Common myeloid progenitor, CD34-positive (primary cell): ENCODE measurements at regions not wholly inside any gene's neighbourhood (a gene's known extent, or its start where the extent isn't known, plus 50 kb on each side); places are given as distances from the start of the nearest gene placed in this dataset.

Experiments
- CTCF ChIA-PET: fragments of 350-600 bp; sonication (Branson Sonifier 250); formaldehyde crosslinking; loops from one replicate; lab custom pipeline; 2021; ENCODE audit warnings: antibody characterized with exemption; lab: Charles Lee
- POLR2A ChIA-PET: fragments of 350-600 bp; sonication (Branson Sonifier 250); formaldehyde crosslinking; loops from one replicate; lab custom pipeline; 2021; ENCODE audit warnings: antibody characterized with exemption; lab: Charles Lee
- DNase-seq, 3 donors: peaks; one replicate each; pipeline versions ENCODE4 v3.0.0 to v3.0.0-alpha.2; 2013
- H3K27ac ChIP-seq, 2 experiments: 1 replicate in 1 of 2; 2 replicates in 1 of 2; pipeline ENCODE4 v1.7.0; 2013; ENCODE audit warnings: inconsistent platforms in 2 of 2, low read length in 2 of 2, mild to moderate bottlenecking in 2 of 2, low read depth in 1 of 2, moderate library complexity in 1 of 2; ENCODE audit not compliant: severe bottlenecking in 2 of 2, insufficient read depth in 1 of 2, poor library complexity in 1 of 2
- H3K27me3 ChIP-seq, 5 experiments: replicated peaks in 2 of 5; 1 replicate in 3 of 5; 2 replicates in 2 of 5; pipeline versions ENCODE4 v1.6.1 to v1.7.0; 2013; ENCODE audit warnings: low read length in 4 of 5, mild to moderate bottlenecking in 2 of 5, moderate library complexity in 2 of 5, inconsistent platforms in 1 of 5; ENCODE audit not compliant: insufficient read depth in 5 of 5, control insufficient read depth in 4 of 5
- H3K36me3 ChIP-seq, 4 experiments: 1 replicate in 2 of 4; 2 replicates in 2 of 4; pipeline versions ENCODE4 v1.6.1 to v1.7.0; 2013; ENCODE audit warnings: low read length in 3 of 4, control low read depth in 1 of 4, mild to moderate bottlenecking in 1 of 4; ENCODE audit not compliant: control insufficient read depth in 4 of 4, insufficient read depth in 4 of 4
- H3K4me1 ChIP-seq, 4 experiments: 1 replicate in 3 of 4; 2 replicates in 1 of 4; pipeline versions ENCODE4 v1.6.1 to v1.7.1; 2013; ENCODE audit warnings: low read length in 3 of 4, mild to moderate bottlenecking in 3 of 4, control low read depth in 1 of 4, inconsistent platforms in 1 of 4, moderate library complexity in 1 of 4; ENCODE audit not compliant: control insufficient read depth in 4 of 4, insufficient read depth in 4 of 4; ENCODE audit errors: control extremely low read depth in 1 of 4
- H3K4me3 ChIP-seq, 7 experiments: 1 replicate in 4 of 7; 2 replicates in 3 of 7; pipeline versions ENCODE4 v1.5.1 to v1.7.0; 2013; ENCODE audit warnings: mild to moderate bottlenecking in 7 of 7, low read length in 6 of 7, moderate library complexity in 6 of 7, inconsistent platforms in 2 of 7, low read depth in 2 of 7, control low read depth in 1 of 7; ENCODE audit not compliant: insufficient read depth in 4 of 7, control insufficient read depth in 1 of 7; ENCODE audit errors: extremely low read depth in 1 of 7
- H3K9me3 ChIP-seq, 5 experiments: 1 replicate in 4 of 5; 2 replicates in 1 of 5; pipeline versions ENCODE4 v1.6.1 to v1.7.1; 2013; ENCODE audit warnings: low read length in 4 of 5, mild to moderate bottlenecking in 2 of 5, inconsistent platforms in 1 of 5, low read depth in 1 of 5, moderate library complexity in 1 of 5; ENCODE audit not compliant: control insufficient read depth in 4 of 5, insufficient read depth in 2 of 5; ENCODE audit errors: control extremely low read depth in 1 of 5
- WGBS: methylation state at CpG from one replicate; pipeline ENCODE4 v1.1.5; 2013; ENCODE audit not compliant: insufficient coverage; 5-methylcytosine and 5-hydroxymethylcytosine counted together

- ChIA-PET POLR2A (no interaction called here), CTCF (no interaction called here)
Measured at GRCh38 chr2:133824869-133825268, 256.6 kb upstream of the NCKAP5 start.

GRCh38 chr2:133825778-133826177, 257.5 kb upstream of the NCKAP5 start:
- Histone ChIP-seq H3K4me3 (no peak overlapping the region), H3K27ac (no peak overlapping the region), H3K27me3 (peaks cover 0 to 5% (median 0%) of the 10 kb centered on the region in 5 experiments), H3K4me1 (no peaks in the 10 kb centered on the region), H3K9me3 (no peaks in the 10 kb centered on the region), H3K36me3 (no peaks in the 10 kb centered on the region)
- 97% methylated on average over 6 of the region's 6 CpGs for WGBS
- POLR2A ChIA-PET: no interaction called here
- DNase-seq: no peak
- CTCF ChIA-PET: no interaction called here

More at GRCh38 chr2:133824869-133825268, 256.6 kb upstream of the NCKAP5 start:
- Histone ChIP-seq H3K27ac (no peak overlapping the region), H3K36me3 (no peaks in the 10 kb centered on the region), H3K9me3 (no peaks in the 10 kb centered on the region), H3K4me1 (no peaks in the 10 kb centered on the region), H3K27me3 (peaks cover 0 to 1% (median 0%) of the 10 kb centered on the region in 5 experiments), H3K4me3 (no peak overlapping the region)
- no peak for DNase-seq
- no CpG with 5 or more reads among the region's 1 CpG for WGBS

- DNase-seq: no peak
- CTCF ChIA-PET: no interaction called here
- H3K4me3 ChIP-seq: no peak overlapping the region
- WGBS: 80% methylated on average over 1 of the region's 2 CpGs
- peaks cover 0 to 5% (median 0%) of the 10 kb centered on the region in 5 experiments for H3K27me3 ChIP-seq
- peaks cover 0 to 1% (median 0%) of the 10 kb centered on the region in 5 experiments for H3K9me3 ChIP-seq
- POLR2A ChIA-PET: no interaction called here
- no peak overlapping the region for H3K27ac ChIP-seq
- no peaks in the 10 kb centered on the region for H3K36me3 ChIP-seq
- H3K4me1 ChIP-seq: no peaks in the 10 kb centered on the region
Measured at GRCh38 chr2:133828913-133829312, 260.6 kb upstream of the NCKAP5 start.

- Histone ChIP-seq H3K27me3 (peaks cover 0 to 5% (median 0%) of the 10 kb centered on the region in 5 experiments), H3K27ac (no peak overlapping the region), H3K4me3 (no peak overlapping the region), H3K36me3 (no peaks in the 10 kb centered on the region), H3K4me1 (no peaks in the 10 kb centered on the region), H3K9me3 (peaks cover 0 to 1% (median 0%) of the 10 kb centered on the region in 5 experiments)
- WGBS: 67% methylated on average over 1 of the region's 3 CpGs
- ChIA-PET CTCF (no interaction called here), POLR2A (no interaction called here)
- DNase-seq: no peak
Measured at GRCh38 chr2:133829450-133830020, 261.3 kb upstream of the NCKAP5 start.

- Histone ChIP-seq H3K27me3 (peaks cover 0 to 5% (median 0%) of the 10 kb centered on the region in 5 experiments), H3K9me3 (peaks cover 0 to 1% (median 0%) of the 10 kb centered on the region in 5 experiments), H3K4me3 (no peak overlapping the region), H3K4me1 (no peaks in the 10 kb centered on the region), H3K27ac (no peak overlapping the region), H3K36me3 (no peaks in the 10 kb centered on the region)
- CTCF ChIA-PET: interaction anchor here (2.2 kb wide), 1 partner anchor 11 kb away, joined by 6 read pairs; no protein-coding TSS in a partner anchor
- 100% methylated on average over 1 of the region's 1 CpG for WGBS
- POLR2A ChIA-PET: no interaction called here
- DNase-seq: no peak
Measured at GRCh38 chr2:133833746-133834145, 265.5 kb upstream of the NCKAP5 start.

GRCh38 chr2:133835821-133836619, 267.8 kb upstream of the NCKAP5 start:
- Histone ChIP-seq H3K9me3 (peaks cover 0 to 1% (median 0%) of the 10 kb centered on the region in 5 experiments), H3K27ac (no peak overlapping the region), H3K27me3 (no peaks in the 10 kb centered on the region), H3K4me3 (no peak overlapping the region), H3K36me3 (no peaks in the 10 kb centered on the region), H3K4me1 (no peaks in the 10 kb centered on the region)
- ChIA-PET CTCF (interaction anchor here (2.2 kb wide), 1 partner anchor 8 kb away, joined by 6 read pairs; no protein-coding TSS in a partner anchor), POLR2A (no interaction called here)
- no peak for DNase-seq
- WGBS: 80% methylated on average over 1 of the region's 2 CpGs
